ENCODE measurements at regions not wholly inside any gene's neighbourhood (a gene's known extent, or its start where the extent isn't known, plus 50 kb on each side); places are given as distances from the start of the nearest gene placed in this dataset.

DNA sequence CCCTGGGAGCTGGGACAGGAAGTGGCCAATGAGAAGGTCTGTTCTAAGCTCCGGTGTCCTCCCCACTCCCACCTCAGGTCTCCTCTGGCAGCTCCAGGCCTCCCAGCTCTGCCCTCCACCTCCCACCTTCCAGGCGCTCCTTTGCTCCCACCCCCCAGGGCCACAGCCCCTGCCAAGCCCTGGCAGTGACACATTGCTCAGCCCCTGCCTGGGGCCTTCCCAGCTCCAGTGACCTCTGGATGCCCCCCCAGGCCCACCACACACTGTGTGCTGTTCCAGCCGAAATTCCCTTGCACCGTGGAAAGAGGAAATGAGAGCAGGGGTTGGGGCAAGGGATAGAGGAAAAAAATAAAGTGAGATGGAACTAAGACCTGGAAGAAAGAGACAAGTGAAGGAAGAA, 289.6 kb downstream of the CYP26B1 start:
- TF ChIP-seq CTCF (IDR thresholded peaks at IDR 0.05) (no peak), POLR2AphosphoS5 (IDR thresholded peaks at IDR 0.05) (no peak)
